Panc1 (cell line): ENCODE measurements at regions not wholly inside any gene's neighbourhood (a gene's known extent, or its start where the extent isn't known, plus 50 kb on each side); places are given as distances from the start of the nearest gene placed in this dataset.

Source experiments
- CTCF ChIP-seq: fragments of 450-650 bp; IDR thresholded peaks from 2 replicates; pipeline ENCODE4 v1.5.1; 2017; ENCODE audit warnings: mild to moderate bottlenecking
- POLR2AphosphoS5 ChIP-seq: IDR thresholded peaks from 2 replicates; pipeline ENCODE4 v1.6.1; 2012; ENCODE audit warnings: mild to moderate bottlenecking, low read depth, low read length, moderate library complexity
- TF ChIP-seq, protein P1 (sequence below), 2 experiments: IDR thresholded peaks; 2 replicates each; pipeline ENCODE4 v1.6.1; 2011 to 2012; ENCODE audit warnings: low read depth in 2 of 2, control low read depth in 1 of 2, low read length in 1 of 2, mild to moderate bottlenecking in 1 of 2, moderate library complexity in 1 of 2; ENCODE audit not compliant: insufficient read depth in 1 of 2

GRCh38 chr15:96484830-96485229 is 154.3 kb downstream of the NR2F2 start:
- TF ChIP-seq CTCF, result no peak
- TF ChIP-seq, protein P1, sequence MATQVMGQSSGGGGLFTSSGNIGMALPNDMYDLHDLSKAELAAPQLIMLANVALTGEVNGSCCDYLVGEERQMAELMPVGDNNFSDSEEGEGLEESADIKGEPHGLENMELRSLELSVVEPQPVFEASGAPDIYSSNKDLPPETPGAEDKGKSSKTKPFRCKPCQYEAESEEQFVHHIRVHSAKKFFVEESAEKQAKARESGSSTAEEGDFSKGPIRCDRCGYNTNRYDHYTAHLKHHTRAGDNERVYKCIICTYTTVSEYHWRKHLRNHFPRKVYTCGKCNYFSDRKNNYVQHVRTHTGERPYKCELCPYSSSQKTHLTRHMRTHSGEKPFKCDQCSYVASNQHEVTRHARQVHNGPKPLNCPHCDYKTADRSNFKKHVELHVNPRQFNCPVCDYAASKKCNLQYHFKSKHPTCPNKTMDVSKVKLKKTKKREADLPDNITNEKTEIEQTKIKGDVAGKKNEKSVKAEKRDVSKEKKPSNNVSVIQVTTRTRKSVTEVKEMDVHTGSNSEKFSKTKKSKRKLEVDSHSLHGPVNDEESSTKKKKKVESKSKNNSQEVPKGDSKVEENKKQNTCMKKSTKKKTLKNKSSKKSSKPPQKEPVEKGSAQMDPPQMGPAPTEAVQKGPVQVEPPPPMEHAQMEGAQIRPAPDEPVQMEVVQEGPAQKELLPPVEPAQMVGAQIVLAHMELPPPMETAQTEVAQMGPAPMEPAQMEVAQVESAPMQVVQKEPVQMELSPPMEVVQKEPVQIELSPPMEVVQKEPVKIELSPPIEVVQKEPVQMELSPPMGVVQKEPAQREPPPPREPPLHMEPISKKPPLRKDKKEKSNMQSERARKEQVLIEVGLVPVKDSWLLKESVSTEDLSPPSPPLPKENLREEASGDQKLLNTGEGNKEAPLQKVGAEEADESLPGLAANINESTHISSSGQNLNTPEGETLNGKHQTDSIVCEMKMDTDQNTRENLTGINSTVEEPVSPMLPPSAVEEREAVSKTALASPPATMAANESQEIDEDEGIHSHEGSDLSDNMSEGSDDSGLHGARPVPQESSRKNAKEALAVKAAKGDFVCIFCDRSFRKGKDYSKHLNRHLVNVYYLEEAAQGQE (IDR thresholded peaks at IDR 0.05; ENCODE audit: insufficient read depth in 1 of 2, low read depth in 2 of 2, low read length in 1 of 2), result no peak
- TF ChIP-seq POLR2AphosphoS5, result no peak
